Dermis microvascular lymphatic vessel endothelial cell (primary cell): ENCODE measurements at regions not wholly inside any gene's neighbourhood (a gene's known extent, or its start where the extent isn't known, plus 50 kb on each side); places are given as distances from the start of the nearest gene placed in this dataset.
"Not testable (repeated sequence)": the region's sequence is repeated elsewhere in the genome, so short reads cannot be mapped to it uniquely, and the experiment has no call there.

Experiments used
- DNase-seq, 2 donors: peaks; one replicate each; pipeline versions ENCODE4 v3.0.0 to v3.0.0-alpha.2; 2010; ENCODE audit warnings: low read depth in 2 of 2

DNA sequence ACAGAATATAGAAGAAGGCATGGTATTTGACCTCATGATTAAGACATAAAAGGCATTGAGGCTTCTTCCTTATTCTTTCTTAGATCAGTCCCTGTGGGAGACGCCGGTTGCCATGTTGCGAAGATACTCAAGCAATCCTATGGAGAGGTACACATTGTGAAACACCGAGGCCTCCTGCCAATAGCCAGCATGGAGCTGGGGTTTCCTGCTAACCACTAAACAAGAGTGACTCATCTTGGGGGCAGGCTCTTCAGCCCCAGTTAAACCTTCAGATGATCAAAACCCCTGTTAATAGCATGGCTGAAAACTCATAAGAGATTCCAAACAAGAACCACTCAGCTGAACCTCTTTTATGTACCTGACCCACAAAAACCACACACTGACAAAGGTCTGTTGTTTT is 478.8 kb downstream of the CD83 start:
- DNase-seq = no peak

DNA sequence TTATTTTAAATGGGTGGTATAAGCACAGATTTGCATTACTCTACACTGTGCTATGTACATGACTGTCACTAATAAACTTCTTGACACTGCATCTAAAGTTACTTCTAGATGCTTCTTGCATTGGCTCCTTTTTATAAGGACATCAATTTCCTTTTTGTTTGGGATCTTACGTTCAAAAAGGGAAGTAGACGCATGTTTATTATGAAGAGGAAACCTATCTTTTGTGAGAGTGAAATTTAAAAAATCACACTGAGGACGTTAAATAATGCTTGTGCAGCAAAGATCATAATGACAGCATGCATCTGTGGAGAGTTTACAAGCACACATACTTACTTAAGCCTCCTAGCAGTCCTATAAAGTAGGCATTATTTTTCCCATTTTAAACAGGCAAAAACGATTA is 479.5 kb downstream of the CD83 start:
- DNase-seq = no peak

DNA sequence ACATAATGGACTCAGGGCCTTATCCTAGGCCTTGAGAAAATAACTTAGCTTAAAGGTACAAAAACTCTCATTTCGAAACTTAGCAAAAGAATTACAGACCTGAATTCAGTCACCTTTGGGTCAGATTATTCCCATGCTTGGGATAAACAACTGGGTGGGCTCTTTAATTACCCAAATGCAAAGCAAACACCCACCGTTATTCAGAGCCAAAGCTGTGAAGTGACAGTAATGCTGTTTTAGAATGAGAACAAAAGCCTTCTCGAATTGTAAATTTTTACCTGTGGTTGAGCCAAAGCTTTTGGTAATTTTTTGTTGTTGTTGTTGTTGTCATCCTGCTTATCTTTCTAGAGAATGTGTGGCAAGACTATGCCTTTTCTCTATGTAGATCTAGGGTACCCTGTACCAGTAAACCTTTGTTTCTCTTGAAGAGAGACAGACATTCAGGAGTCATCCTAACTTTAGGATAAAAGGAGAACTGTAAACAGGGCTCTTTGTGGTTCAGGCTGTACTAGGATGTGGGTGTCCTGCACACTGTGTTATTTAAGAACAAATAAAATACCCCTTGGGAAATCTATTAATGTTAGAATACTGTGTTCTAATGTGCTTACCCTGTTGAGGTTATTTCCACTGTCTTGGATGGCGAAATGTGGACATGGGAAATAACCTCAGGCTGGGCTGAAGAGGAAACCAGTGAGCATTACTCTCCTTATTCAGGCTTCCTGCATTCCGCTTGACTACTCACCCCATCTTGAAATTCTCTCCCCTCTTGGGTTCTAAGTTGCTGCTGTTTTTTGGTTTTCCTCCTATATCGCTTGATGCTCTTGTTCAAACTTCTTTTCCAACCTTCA is 480.7 kb downstream of the CD83 start:
- no peak for DNase-seq

DNA sequence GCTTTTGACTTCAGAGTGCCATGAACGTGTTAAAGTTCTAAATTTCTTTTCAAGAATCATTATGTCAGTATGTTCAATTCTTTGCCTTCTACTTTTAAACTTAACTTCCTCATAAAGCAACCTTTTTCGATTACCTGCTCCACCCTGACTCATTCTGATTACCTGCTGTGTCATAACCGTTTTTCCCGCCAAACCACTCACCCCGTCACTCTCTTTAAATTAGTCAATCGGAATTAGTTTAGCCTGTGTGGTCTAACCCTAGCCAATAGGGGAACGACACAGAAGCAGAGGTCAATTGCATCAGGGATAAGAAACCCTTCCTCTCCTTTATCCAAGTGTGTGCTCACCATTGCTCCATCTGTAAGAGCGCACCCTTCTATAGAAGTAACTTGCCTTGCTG is 482.7 kb downstream of the CD83 start:
- not testable (repeated sequence) for DNase-seq

DNA sequence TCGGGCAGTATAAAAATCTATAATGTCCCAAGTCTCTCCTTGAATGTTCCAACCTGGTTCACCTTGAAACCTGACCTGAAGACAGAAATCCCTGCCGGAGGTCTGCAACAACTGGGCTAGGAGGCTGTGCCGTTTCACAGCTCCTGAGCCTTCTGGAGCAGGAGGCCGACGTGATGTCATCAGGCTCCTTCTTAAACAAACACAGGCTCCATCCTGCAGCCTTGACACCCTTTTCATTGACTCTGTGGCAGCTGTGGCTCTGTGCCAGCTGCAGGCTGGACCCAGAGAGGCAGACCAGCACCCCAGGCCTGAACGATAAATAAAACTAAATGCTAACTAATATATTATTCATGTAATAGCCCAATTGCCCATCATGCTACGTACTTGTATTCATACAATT is 483.9 kb downstream of the CD83 start:
- no peak for DNase-seq

GRCh38 chr6:14606353-14606752 is 488.8 kb downstream of the CD83 start:
- no peak for DNase-seq

- no peak for DNase-seq
These were observed 492.6 kb downstream of the CD83 start for GRCh38 chr6:14610141-14610540.

GRCh38 chr6:14612016-14612980 is 494.7 kb downstream of the CD83 start:
- no peak for DNase-seq

DNA sequence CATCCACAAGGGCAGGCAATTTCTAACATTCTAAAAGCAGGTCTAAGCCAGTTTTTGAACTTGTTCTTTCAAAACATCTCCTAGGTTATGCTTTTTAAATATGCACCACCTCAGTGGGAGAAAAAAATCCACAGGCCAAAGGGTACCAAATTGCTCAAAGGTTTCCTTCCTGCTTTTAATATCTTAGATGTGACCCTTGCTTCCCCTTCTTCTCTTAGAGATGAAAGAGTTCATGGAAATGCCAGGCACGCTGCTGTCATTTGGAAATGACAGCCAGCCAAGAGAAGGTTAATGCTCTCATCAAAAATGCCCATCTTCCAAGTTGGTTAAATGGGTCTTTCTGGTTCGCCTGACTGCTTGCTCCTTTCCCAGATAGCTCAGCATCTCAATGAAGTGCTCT is 497.1 kb downstream of the CD83 start:
- DNase-seq = no peak

DNA sequence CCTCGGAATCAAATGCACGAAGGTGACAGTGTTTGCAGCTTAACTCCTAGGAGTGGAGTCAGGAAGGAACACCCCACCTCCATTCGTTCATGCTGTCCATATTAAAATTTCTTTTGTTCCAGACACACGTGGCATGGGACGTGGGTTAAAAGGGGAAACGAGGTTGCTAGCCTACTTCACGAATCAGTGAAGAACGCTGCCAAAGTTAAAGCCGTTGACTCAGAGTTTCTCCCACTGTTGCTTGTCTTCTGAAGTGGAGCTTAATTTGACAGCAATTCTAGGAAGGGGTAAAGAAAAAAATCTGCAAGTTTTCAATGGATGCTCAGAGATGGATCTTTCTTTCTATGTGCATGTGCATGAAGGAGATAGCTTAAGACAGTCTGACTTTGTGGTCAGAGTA is 499.1 kb downstream of the CD83 start:
- DNase-seq = no peak

GRCh38 chr6:14618759-14619418 is 501.3 kb downstream of the CD83 start:
- no peak for DNase-seq

DNA sequence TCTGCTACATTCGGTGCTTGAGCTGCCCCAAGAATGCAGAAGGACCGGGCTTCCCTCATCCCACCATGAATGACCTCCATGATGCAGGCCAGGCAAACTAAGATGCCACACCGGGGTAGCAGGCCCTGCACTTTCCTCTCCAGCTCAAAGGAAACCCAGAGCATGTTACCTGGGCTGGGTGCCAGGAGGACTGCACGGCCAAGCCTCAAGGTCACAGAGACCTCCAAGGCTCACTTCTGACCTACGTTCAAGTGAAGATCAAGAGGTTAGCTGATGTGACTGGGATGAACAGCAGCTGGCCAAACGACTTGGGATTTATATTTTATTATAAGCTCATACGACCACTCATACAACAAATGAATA is 501.8 kb downstream of the CD83 start:
- no peak for DNase-seq

- no peak for DNase-seq
These were observed 502.9 kb downstream of the CD83 start for GRCh38 chr6:14620522-14620921.

- DNase-seq = no peak
These were observed 503.9 kb downstream of the CD83 start for GRCh38 chr6:14621518-14621917.

- no peak for DNase-seq
These were observed 504.5 kb downstream of the CD83 start for GRCh38 chr6:14622085-14622484.

GRCh38 chr6:14622909-14623505 is 505.4 kb downstream of the CD83 start:
- no peak for DNase-seq

- DNase-seq = no peak
These were observed 507.8 kb downstream of the CD83 start for GRCh38 chr6:14625173-14625895.

DNA sequence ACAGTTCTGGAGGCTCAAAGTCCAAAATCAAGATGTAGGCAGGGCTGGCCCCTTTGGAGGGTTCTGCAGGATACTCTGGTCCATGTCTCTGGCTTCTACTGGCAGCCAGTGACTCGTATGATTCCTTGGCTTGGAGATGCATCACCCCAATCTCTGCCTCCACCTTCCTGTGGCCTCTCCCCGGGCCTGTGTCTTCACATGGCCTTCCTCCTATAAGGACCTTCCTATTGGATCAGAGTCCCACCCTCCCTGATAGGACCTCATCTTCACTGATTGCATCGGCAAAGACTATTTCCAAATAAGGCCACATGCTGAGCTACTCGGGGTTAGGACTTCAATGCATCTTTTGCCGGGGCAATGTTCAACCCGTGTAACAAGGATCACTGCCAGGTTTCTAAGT is 509.0 kb downstream of the CD83 start:
- DNase-seq = no peak

GRCh38 chr6:14630016-14630415 is 512.4 kb downstream of the CD83 start:
- DNase-seq = no peak

- no peak for DNase-seq
These were observed 515.9 kb downstream of the CD83 start for GRCh38 chr6:14633479-14633878.

DNA sequence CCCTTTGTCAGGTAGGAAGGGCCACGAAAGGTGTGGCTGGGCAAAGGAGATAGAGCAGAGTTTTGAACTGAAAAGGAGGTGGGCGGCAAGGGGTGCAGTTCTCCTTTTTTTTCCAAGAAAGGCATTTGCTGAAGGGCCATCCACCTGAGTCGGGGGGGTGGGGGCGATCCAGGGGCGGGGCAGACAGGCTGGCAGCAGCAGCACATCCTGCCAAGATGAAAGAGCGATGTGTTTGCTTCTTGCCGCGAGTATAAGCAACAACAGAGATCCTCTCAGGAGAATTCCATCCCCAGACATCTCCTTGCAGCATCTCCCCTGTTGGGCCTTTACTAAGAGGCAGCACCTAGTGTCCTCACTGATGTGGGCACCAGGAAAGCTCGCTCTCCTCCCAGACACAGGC is 516.5 kb downstream of the CD83 start:
- no peak for DNase-seq
